Neural cell (in vitro differentiated cells): ENCODE measurements at regions not wholly inside any gene's neighbourhood (a gene's known extent, or its start where the extent isn't known, plus 50 kb on each side); places are given as distances from the start of the nearest gene placed in this dataset.

ENCODE experiments used
- CTCF ChIP-seq: fragments of 450-650 bp; IDR thresholded peaks from 2 replicates; pipeline ENCODE4 v1.5.1; 2014; ENCODE audit warnings: antibody characterized with exemption, mild to moderate bottlenecking, moderate library complexity; ENCODE audit not compliant: poor library complexity, severe bottlenecking
- POLR2AphosphoS5 ChIP-seq: IDR thresholded peaks from 2 replicates; pipeline ENCODE4 v1.6.1; 2012

DNA sequence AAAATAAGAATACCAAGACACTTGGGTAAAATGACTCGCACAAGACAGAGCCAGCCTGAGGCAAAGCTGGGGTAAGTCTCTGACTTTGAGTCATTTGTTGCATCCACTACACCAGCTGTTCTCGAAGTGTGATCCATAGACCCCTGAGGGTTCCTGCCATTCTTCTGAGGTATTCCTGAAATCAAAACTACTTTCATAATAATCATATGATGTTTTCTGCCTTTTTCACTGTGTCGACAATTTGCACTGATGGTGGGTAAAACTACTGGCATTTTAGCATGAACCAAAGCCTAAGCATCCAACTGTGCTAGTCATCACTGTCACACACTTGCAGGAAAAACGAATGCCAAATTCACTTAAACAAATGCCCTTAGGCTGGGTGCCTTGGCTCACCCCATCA, 135.5 kb upstream of the FUT8 start:
- peak; percentile 29 for TF ChIP-seq POLR2AphosphoS5
- TF ChIP-seq CTCF: no peak
